ENCODE measurements at regions not wholly inside any gene's neighbourhood (a gene's known extent, or its start where the extent isn't known, plus 50 kb on each side); places are given as distances from the start of the nearest gene placed in this dataset.
A peak's percentile ranks its signal among the peaks of the same experiment; 100 is the strongest.

GRCh38 chr1:116232989-116233514 lies 121.9 kb downstream of the MAB21L3 start:
- FAIRE-seq: no peak

- FAIRE-seq: no peak
These were observed 123.2 kb downstream of the MAB21L3 start for GRCh38 chr1:116234429-116234828.

GRCh38 chr1:116239916-116240315 lies 128.7 kb downstream of the MAB21L3 start:
- FAIRE-seq: no peak

GRCh38 chr1:116242741-116243140 lies 130.3 kb upstream of the ATP1A1 start:
- FAIRE-seq: no peak

GRCh38 chr1:116243333-116244054 lies 129.6 kb upstream of the ATP1A1 start:
- no peak for FAIRE-seq

GRCh38 chr1:116246174-116246573 lies 126.9 kb upstream of the ATP1A1 start:
- no peak for FAIRE-seq

- FAIRE-seq: no peak
These were observed 120.8 kb upstream of the ATP1A1 start for GRCh38 chr1:116252271-116252670.

- FAIRE-seq: no peak
These were observed 120.3 kb upstream of the ATP1A1 start for GRCh38 chr1:116252785-116253184.

- FAIRE-seq: no peak
These were observed 119.3 kb upstream of the ATP1A1 start for GRCh38 chr1:116253566-116254382.

- peak; percentile 91 for FAIRE-seq
These were observed 118.3 kb upstream of the ATP1A1 start for GRCh38 chr1:116254776-116255175.

- no peak for FAIRE-seq
These were observed 117.4 kb upstream of the ATP1A1 start for GRCh38 chr1:116255486-116256285.

- FAIRE-seq: no peak
These were observed 116.8 kb upstream of the ATP1A1 start for GRCh38 chr1:116256286-116256649.

- no peak for FAIRE-seq
These were observed 116.2 kb upstream of the ATP1A1 start for GRCh38 chr1:116256875-116257274.

GRCh38 chr1:116257341-116257767 lies 115.7 kb upstream of the ATP1A1 start:
- no peak for FAIRE-seq

GRCh38 chr1:116257836-116258235 lies 115.2 kb upstream of the ATP1A1 start:
- FAIRE-seq: no peak

GRCh38 chr1:116258668-116259419 lies 114.2 kb upstream of the ATP1A1 start:
- no peak for FAIRE-seq

- no peak for FAIRE-seq
These were observed 113.4 kb upstream of the ATP1A1 start for GRCh38 chr1:116259663-116260062.

- FAIRE-seq: no peak
These were observed 112.9 kb upstream of the ATP1A1 start for GRCh38 chr1:116260115-116260514.

- no peak for FAIRE-seq
These were observed 112.4 kb upstream of the ATP1A1 start for GRCh38 chr1:116260621-116261020.

GRCh38 chr1:116261227-116261626 lies 111.8 kb upstream of the ATP1A1 start:
- no peak for FAIRE-seq

GRCh38 chr1:116262207-116262994 lies 110.6 kb upstream of the ATP1A1 start:
- no peak for FAIRE-seq
